Daoy (cell line): ENCODE measurements at regions not wholly inside any gene's neighbourhood (a gene's known extent, or its start where the extent isn't known, plus 50 kb on each side); places are given as distances from the start of the nearest gene placed in this dataset.
A peak's percentile ranks its signal among the peaks of the same experiment; 100 is the strongest.

Experiments used
- DNase-seq: peaks from one replicate; pipeline ENCODE4 v3.0.0-alpha.2; 2015; ENCODE audit warnings: low read depth

DNA sequence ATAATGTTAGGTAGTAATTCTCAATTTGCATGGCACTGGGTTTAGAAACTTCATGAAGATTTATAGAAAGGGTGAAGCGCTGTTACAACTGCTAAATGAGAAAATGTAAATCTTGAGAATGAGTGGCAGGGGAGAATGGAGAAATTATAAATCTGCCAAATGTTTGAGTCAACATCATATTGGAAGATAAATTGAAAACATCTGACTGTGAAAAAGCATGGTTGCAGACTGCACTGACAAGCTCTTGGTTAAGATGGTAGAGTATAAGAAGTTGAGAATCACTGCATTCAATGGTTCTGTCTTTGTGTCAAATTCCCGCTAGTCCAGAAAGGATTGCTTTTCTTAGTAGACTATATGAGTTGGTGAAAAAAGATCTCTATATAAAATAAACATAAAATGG, 113.3 kb upstream of the DUSP10 start:
- DNase-seq: no peak

DNA sequence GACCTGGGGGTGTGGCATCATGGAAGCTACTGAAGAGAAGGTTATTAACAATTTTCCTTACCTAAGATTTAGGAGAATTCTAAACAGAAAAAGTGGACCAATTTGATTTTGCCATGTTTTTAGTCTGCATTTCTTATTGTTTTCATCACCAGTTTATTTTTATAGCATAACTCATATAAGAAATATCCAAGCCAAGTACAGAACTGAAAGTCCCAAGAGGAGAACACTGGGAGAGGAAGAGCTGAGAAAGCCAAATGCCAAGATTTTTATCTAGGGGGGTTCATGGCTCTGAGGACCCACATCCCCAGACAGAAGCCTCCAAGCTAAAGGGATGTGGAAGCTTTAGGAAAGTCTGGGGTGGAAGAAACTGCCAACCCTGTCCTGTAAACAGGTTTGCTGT, 109.4 kb upstream of the DUSP10 start:
- no peak for DNase-seq

DNA sequence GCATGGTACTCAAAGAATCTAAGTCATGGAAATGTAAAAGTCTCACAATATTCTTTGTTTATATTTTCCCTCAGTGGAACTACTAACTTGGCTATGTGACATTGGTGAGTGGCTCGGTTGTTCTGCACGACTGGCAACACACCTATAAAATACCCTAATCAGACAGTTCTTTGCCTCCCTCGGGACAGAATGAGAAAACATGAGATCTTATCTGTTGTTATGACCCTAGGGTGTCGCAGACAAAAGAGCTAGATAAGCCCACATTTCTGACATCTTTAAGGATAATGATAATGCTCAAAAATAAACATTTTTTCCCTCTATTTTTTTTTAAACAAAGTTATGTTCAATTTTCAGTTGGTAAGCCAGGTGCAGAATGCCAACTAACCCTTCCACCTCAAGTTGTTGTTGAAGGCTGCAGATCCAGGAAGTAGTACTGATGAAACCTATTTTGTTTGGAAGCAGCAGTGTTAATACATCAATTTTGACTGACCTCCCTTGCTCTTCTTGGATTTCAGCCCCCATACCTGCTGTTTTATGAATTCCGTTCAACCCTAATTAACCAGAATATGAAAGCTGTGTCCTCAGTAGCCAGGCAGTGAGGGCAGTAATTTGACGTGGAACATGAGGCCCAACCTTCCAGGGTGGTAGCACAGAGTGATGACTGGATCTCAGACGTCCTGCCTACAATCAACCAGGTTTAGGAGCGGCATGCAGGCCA, 108.7 kb upstream of the DUSP10 start:
- DNase-seq: no peak

DNA sequence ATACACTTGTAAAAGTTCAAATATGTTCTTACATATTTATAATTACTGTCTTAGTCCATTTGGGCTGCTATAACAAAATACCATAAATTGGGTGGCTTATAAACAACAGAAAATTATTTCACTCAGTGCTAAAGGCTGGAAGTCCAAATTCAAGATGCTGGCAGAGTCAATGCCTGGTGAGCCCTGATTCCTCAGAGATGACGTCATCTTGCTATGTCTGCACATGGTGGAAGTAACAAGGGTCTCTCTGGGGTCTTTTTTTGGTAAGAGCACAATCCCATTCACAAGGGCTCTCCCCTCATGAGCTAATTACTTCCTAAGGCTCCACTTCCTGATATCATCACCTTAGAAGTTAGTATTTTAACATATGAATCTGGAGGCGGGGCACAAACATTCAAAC, 108.0 kb upstream of the DUSP10 start:
- no peak for DNase-seq

DNA sequence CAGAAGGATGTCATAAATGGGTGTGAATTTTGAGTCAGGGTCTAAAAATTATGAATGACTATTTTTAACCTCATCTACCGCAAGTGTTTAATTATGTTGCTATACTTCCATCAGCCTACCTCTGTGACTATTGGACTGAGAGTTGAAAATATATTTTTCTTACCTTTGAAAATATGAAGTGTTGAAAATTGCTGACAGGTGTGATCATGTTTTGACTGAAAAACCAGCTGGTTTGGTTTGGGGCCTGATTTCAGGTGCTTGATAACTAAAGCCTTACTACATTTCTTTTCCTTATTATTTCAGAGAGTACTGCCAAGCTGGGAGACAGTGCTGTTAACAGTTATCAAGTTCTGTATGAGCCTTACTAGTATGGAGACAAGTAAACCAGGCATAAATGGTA, 107.2 kb upstream of the DUSP10 start:
- DNase-seq: no peak

DNA sequence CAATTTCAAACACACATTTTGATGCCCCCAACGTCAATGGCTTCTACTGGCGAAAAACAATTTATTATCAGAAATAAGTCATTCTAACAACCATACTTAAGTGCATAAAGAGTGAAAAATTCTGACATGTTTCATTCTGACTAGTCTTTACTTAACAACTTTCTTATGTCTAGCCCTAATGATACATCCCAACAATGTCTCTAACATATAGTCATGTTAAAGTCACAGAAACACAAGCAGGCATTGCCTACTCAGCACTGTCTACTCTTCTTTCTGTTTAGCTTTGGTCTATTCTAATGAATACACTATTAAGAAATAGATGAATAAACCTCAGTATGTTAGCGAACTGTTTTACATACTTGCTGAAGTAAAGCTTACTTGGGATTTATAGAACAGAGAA, 105.8 kb upstream of the DUSP10 start:
- no peak for DNase-seq

DNA sequence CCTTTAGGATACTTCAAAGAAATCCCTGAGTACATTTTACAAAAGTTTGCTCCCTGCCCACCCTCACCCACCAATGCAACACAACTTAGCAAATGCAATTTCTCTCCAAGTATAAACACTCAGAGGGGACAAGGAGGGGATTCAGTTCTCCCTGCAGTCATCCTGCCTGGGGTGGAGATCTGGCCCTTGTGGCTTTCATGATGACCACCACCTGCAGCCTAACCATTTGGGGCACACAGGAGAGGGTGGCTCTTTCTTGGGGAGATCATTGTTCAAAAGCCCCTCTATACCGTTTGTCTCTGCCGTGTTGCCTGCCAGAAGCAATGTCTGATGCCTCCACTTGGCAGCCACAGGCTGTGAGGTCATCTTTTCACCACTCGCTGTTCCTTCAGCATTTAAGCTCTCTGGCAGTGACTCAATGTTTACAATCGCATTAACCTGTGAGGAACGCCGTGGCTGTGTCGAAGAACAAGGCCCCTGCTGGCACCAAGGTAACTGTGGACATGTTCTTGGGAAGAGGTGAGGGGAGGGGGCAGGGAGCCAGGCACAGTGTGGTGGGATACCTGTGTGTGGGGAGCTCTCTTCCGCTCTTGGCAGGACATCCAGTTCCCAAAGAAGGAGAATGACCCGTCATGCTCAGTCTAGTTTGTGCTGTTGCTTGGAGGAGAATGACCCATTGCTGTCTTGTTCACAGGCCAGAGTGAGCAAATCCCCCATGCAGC, 103.9 kb upstream of the DUSP10 start:
- DNase-seq: no peak

DNA sequence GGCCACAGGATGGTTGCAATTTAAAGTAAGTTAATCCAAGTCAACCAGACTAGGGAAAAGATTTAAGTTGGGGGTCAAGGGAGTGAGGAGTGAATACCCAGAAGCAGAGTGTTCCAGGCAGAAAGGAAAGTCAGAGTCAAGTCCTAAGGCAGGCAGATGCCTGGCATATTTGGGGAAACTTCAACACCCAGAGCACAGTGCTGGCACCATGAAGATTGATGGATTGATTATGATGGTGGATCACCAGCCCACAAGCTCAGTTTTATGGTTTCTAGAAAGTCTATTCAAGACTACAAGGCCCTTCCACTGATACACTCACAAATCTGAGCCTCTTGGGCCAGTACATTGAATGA, 100.1 kb upstream of the DUSP10 start:
- no peak for DNase-seq

DNA sequence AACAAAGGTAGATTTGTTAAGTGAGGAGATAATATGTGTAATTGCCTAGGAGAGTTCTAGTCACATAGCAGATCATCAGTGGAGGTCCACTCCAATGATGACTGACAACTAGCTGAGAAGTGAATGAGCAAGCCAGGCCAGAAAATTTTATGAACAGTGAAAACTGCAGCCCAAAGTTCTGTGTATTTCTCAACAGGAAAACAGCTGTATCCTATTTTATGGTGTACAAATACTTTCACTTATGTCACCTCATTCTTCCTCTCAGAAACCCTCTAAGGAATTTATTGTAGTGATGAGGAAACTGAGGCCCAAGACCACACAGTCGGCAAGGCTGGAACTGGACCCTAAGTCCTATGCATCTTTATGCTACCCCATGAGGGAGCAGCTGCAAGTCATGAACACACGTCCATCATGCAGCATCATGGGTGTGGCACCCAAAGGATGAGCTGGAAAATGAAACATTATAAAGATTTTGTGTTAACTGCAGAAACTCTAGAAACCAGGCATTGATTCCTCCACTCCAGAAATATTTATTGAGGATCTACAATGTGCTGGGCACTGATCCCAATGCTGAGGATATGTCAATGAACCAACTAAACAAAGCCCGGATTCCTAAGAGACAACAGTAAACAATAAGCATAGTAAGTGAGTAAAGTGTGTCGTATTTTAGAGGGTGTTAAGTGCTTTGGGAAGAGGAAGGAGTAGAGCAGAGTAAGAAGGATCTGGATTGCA, 99.5 kb upstream of the DUSP10 start:
- no peak for DNase-seq

DNA sequence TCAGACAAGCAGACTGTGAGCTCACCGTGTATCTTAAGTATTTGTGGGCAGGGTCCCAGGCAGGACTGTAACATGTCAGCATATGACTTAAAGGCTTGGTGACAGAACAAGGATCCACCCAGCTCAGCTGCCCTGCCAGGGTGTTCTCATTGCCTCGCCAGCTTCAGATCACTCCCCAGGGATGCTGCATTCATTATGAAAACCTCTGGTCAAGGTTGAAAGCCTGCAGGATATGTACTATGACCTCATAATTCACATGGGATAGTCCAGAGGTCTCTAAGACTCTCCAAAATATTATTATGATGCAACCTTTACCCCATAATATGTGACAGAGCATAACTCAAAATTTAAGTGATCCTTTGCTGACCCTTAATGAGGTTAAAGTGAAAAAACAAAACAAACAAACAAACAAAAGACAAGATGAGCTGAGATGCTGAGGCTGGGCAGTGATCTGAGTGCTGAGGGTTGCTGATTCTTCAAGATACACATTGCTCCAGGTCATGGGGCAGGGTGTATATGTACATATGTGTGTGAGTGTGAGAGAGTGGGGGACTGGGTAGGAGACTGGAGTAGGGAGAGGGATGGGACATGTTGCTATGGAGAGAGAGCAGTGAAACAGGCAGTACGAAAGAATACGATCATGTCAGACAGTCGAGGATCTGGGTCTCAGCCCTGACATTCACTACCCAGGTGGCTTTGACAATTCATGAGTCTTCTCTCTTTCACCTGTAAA, 98.8 kb upstream of the DUSP10 start:
- DNase-seq: peak; percentile 63

DNA sequence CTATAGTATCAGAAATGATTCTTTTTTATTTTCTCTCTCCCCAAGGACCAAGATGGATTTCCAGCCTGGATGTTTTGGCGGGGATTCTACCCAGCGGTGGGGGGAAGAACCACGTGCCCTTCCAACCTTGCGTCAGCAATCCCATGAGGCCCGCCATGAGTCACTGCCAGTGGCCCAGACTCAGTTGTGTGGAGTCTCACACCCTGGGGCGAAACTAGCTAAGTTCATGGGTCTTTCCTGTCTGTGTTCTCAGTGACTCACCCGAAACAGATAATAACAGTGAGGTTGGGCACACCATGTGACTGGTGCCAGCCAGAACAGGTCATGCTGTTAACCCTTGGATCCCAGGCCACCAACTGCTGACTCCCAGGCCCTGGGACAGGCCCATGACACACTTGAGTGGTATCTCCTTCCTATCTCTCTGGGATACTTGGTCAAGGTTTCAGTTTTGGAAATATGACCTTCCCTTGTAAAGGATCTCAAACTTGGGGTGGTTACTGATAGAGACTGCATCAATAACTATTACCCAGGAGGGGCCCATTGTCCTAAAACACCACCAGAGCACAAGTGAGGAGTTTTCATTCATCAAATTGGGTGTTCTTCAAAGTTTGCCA, 98.0 kb upstream of the DUSP10 start:
- peak; percentile 97 for DNase-seq

DNA sequence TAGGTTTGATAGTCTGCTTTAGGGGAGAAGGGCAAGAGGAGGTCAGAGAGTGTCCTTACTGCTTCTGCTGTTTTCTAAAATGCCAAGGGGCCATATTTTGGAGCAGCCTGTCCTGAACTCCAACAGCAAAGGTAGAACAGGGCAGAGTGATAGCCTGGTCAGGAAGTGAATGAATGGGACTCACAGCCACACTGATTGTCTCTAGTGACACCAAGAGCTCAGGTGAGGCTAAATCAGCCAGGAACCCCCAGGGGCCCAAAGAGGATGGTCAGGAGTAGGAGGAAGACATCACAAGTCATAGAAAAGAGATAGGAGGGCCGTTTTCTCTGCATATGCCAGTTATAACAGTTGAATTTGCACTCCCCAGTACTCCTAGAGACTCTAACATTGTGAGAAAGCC, 97.4 kb upstream of the DUSP10 start:
- no peak for DNase-seq

DNA sequence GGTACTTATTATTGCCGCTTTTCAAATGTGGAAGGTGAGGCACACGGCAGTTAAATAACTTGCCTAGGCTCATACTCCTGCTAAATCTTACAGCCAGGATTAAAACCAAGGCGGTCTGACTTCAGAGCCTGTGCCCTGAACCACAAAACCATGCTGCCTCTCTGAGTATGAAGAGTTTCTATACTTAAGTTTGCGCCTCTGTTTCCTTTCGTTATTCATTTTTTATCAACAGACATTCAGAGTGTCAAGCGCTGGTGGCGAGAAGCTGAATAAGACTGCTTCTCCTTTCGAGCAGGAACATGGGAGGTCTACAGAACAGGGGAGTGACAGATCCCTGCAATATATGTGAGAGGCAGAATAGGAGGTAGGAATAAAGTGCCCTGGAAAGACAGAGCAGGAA, 96.0 kb upstream of the DUSP10 start:
- no peak for DNase-seq

DNA sequence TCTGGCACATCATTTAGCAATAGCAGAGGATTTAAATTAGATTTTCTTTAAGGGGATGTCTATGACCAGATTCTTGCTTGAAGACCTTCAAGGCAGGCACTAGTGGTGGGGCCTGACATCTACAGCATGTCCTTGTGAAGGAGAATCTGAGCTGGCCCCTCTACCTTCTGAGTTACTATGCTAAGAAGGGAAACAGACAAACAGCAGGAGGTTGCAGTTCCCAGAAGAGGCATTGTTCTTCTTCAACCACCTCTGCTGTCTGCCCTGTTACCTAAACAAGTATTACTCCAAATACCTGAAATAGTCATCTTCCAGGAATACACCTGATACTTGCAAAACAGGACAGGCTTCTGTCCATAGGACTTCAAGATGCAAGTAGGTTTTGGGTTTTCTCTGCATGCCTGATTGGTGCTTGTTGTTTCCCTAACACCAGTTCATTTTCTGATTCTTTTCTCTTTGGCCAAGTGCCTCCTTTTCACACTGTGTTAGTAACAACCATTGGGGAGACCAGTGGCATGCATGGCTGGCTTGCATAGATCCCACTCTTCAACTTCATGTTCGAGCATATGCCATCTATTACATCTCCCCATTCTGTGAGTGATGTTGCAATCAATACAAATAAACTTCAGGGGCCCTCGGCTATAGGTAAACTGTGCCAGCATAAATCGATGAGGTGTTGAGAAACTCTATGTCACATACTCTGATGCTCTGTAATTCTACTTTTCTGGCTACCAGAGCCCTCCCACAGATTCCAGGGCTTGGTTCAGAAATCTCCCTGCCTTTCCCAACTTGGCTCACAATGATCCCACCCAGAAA, 93.0 kb upstream of the DUSP10 start:
- DNase-seq: no peak

DNA sequence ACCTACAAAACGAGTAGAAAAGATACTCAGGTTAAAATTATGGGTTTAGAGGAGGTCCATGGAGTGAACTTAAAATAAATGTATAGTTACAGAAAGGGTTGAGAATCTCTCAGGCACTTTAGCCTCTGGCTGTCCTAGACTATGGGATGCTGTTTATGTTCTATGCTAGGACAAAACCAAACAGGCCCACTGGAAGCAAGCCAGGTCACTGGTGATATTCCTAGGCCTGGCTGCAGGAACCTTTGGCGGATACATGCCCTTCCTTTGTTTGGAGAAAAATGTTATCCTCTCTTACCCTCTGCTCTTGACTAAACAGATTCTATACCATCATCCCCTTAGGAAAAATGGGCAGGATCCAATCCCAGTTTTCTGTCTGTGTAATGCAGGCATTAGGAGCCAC, 90.7 kb upstream of the DUSP10 start:
- DNase-seq: no peak

DNA sequence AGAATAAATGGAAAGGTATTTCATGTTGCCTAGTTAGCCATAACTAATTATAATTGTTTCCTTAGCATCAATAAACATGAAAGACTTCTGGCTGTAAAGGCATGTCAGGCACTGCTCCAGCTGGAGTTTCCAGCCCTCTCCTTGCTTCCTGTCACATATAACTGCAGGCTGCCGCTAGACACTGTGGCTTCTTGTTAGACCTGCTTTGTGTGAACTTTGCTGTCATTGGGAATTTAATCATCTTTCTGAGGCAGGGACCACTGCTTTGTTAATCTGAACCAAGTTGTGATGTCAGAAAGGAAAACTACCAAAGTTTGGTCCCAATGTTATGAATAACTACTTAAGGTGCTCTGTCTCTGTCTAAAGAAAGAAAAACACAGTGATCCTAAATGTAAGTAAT, 90.3 kb upstream of the DUSP10 start:
- peak; percentile 35 for DNase-seq

DNA sequence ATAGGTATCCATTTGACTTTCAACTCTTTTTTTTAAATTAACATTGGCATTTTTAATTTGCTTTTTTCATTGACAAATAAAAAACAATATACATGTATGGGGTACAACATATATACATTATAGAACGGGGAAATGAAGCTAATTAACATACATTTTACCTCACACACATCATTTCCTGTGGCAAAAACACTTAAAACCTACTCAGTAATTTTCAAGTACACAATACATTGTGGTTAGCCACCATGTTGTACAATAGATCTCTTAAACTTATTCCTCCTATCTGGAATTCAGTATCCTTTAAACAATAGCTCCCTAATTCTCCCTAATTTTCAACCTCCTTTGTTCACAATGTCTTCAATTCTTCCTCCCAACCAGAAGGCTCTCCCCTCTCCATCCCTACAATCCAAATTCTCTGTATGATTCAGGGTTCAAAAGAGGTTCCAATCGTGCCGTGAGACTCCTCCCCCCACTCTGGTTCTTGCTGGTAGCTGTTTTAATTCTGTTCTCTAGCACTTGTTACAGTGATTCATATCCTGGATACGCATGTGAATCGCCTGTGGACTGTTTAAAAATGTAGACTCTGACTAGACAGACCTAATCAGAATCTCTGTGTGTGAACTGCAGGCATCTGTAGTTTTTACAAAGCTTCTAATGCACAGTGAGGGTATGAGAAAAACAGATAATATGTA, 87.6 kb upstream of the DUSP10 start:
- DNase-seq: peak; percentile 94

DNA sequence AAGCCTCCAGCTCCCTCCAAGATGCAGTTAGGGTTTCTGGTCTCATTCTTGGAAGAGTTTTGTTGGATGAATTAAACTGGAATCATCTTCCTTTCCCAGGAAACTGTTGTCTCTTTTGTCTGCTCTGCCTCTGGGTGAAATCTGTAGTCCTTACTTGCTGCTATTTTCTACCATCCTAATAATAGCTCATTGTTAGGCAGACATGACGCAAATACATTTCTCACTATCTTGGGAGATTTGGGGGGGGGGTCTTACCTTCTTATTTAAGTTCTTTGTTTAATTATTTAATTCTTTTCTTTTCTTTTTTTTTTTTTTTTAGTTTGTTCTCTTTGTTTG, 85.4 kb upstream of the DUSP10 start:
- DNase-seq: no peak

DNA sequence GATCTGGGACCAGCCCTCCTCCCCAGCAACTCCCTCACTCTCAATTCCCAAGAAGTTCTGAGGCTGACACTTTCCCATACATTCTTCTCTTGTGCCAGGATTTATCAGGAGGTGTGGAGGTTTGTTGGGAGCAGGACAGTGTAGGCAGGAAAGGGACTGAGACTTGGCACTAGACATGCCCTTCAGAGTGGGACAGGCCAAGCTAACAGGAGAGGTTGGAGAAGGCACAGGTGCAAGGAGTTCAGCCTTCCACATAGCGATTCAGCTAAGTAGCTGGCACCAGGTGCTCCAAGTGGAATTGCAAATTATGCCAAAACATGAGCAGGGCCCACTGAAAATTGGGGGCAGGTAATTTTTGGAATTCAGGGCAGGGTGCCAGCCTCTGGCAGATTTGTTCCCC, 83.0 kb upstream of the DUSP10 start:
- DNase-seq: no peak

DNA sequence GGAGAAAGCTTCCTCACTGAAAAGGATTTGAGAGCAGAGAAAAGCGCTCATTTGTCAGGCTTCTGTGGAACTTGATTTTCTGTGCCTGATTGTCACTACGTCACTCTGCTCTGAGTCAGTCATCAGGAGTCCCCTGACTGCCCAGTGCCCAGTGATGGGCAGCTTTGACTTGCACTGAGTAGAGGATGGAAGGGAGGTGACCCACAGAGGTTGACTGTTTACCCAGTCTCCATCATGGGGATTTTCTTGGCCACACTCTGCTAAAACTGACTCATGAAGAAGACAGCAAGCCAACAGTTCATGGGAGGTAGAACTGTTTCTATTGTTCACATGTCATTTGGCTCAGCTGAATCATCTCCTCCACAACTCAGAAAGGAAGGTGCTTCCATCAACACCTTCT, 82.1 kb upstream of the DUSP10 start:
- DNase-seq: peak; percentile 56

DNA sequence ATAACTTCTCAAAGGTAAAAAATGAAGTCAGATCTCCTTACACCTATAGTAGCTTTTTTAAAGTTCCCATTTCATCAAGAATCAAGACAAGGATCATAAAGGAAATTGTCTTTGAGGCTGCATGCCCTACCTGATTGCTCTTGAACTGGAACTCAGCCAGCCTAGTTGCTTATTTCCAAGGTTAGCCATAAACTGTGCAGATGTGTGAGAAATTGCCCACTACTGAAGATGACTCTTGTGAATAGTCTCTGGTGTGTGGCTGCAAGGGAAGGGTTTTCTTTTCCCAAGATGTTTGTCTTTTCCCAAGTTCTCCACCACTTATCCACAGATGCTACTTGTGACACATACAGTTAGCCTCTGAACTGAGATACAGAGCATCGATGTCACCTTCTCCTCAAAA, 81.7 kb upstream of the DUSP10 start:
- DNase-seq: no peak
